ENCODE measurements at regions not wholly inside any gene's neighbourhood (a gene's known extent, or its start where the extent isn't known, plus 50 kb on each side); places are given as distances from the start of the nearest gene placed in this dataset.
"Not testable (repeated sequence)": the region's sequence is repeated elsewhere in the genome, so short reads cannot be mapped to it uniquely, and the experiment has no call there.

- ATAC-seq (no peak), DNase-seq (no peak)
These were observed 105.5 kb downstream of the KPNA2 start for GRCh38 chr17:68141050-68141449.

DNA sequence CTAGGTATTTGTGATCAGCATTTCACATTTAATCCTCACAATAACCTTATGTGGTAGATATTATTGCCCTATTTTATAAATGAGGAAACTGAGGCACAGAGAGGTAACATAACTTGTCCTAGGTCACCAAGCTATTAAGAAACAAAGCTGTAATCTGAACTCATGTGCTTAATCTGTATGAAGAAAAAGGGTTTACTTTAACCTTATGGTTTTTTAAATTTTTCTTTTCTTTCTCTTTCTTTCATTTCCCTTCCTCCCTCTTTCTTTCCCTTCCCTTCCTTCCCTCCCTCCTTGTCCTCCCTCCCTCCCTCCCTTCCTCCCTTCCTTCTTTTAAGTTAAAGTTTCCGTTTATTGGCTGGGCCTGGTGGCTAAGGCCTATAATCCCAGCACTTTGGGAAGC is 105.2 kb upstream of the AMZ2 start:
- no peak for ATAC-seq
- no peak for DNase-seq

- ATAC-seq, result no peak
- no peak for DNase-seq
These were observed 104.4 kb upstream of the AMZ2 start for GRCh38 chr17:68143425-68143824.

GRCh38 chr17:68145088-68145487 is 102.8 kb upstream of the AMZ2 start:
- DNase-seq, result no peak
- no peak for ATAC-seq

- ATAC-seq (no peak), DNase-seq (no peak)
These were observed 98.9 kb upstream of the AMZ2 start for GRCh38 chr17:68148936-68149335.

DNA sequence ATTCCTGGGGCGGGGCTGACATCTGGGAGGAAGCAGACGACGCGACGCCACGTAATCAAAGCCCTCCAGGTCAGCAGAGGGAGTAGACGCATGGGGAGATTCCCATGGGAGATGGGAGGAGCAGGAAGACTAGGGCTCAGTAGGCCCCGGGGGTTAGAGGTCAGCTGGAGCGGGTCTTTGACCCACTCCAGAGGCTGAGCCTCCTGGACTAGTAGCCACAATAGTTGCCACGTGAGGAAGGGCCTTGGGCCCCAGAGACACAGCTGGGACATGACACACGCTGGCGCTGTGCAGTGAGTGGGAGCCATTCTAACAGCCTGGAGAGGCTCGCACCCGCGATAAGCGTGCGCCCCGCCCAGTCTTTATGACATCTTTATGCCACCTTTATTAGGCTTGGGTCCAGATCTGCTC is 95.7 kb upstream of the AMZ2 start:
- no peak for ATAC-seq
- no peak for DNase-seq

- ATAC-seq, result no peak
- no peak for DNase-seq
These were observed 92.2 kb upstream of the AMZ2 start for GRCh38 chr17:68155692-68156091.

- DNase-seq (no peak), ATAC-seq (no peak)
These were observed 86.0 kb upstream of the AMZ2 start for GRCh38 chr17:68161644-68162428.

- DNase-seq, result not testable (repeated sequence)
These were observed 79.3 kb upstream of the AMZ2 start for GRCh38 chr17:68168273-68169164.

DNA sequence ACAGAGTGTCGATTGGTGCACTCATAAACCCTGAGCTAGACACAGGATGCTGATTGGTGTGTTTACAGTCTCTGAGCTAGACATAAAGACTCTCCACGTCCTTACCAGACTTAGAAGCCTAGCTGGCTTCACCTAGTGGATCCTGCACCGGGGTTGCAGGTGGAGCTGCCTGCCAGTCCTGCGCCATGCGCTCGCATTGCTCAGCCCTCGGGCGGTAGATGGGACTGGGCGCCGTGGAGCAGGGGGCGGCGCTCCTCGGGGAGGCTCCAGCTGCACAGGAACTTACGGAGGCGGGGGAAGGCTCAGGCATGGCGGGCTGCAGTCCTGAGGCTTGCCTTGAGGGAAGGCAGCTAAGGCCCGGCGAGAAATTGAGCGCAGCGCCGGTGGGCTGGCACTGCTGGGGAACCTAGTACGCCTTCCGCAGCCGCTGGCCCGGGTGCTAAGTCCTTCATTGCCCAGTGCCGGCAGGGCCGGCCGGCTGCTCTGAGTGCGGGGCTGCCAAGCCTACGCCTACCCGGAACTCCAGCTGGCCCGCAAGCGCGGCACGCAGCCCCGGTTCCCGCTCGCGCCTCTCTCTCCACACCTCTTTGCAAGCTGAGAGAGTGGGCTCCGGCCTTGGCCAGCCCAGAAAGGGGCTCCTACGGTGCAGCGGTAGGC is 78.5 kb upstream of the AMZ2 start:
- not testable (repeated sequence) for DNase-seq, ATAC-seq

More at GRCh38 chr17:68168273-68169164, 79.3 kb upstream of the AMZ2 start:
- not testable (repeated sequence) for ATAC-seq

- ATAC-seq (no peak), DNase-seq (no peak)
These were observed 78.0 kb upstream of the AMZ2 start for GRCh38 chr17:68169840-68170239.

GRCh38 chr17:68170246-68170645 is 77.6 kb upstream of the AMZ2 start:
- no peak for ATAC-seq
- no peak for DNase-seq

DNA sequence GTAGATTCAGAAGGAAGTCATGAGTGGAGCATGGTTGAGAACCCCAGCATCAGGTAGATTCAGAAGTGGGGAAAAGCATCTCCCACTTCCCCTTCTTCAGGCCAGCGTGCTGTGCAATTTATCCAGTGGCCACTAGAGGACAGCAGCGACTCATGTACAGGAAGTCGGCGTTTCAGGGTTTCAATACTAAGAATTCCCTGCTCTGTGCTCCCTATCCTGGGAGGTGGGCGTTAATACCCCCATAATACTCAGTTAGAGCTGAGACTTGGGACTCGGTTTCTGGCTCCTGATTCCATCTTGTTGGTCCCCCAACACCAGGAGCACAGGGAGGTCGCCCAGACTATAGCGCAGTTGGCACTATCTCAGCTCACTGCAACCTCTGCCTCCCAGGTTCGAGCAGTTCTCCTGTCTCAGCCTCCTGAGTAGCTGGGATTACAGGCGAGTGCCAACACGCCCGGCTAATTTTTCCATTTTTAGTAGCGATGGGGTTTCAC is 75.3 kb upstream of the AMZ2 start:
- DNase-seq (peak; percentile 79), ATAC-seq (peak; percentile 53)

DNA sequence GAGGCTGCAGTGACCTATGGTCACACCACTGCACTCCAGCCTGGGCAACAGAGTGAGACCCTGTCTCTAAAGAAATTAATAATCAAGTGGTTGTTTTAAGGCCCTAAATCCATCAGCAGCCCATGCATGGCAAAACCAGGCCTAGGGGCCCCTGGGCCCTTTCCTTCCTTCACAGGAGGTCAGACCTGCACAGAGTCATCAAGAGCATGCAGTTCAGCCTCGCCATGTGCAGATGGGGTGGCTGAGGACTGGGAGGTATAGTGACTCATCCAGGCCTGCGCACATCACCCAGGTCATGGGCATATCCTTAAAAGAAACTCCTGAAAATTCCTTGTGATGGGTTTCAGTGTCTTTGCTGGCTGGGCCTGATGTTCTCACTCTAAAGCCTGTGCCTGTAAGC is 72.4 kb upstream of the AMZ2 start:
- ATAC-seq (no peak), DNase-seq (no peak)

DNA sequence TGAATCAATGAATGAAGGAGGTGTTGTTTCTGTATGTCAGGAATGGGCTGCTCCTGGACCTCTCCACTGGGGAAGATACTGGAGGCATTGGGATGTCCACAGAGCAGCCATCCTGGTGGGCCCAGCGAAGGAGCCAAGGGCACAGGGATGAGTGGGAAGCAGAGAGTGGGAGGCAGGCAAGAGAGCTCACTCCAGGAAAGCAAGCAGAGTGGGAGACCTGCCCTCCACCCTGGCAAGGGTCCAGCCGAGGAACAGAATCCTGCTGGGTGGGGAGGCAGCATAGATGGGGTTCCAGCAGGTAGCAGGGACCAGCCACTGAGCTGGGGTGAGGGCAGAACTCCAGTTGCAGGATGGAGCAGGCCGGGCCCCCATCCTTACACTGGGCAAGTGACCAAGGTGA is 71.9 kb upstream of the AMZ2 start:
- ATAC-seq (no peak), DNase-seq (no peak)

GRCh38 chr17:68176718-68177117 is 71.1 kb upstream of the AMZ2 start:
- DNase-seq (no peak), ATAC-seq (no peak)

GRCh38 chr17:68178831-68179230 is 69.0 kb upstream of the AMZ2 start:
- ATAC-seq (no peak), DNase-seq (no peak)

GRCh38 chr17:68179236-68179925 is 68.5 kb upstream of the AMZ2 start:
- ATAC-seq, result no peak
- DNase-seq, result no peak

DNA sequence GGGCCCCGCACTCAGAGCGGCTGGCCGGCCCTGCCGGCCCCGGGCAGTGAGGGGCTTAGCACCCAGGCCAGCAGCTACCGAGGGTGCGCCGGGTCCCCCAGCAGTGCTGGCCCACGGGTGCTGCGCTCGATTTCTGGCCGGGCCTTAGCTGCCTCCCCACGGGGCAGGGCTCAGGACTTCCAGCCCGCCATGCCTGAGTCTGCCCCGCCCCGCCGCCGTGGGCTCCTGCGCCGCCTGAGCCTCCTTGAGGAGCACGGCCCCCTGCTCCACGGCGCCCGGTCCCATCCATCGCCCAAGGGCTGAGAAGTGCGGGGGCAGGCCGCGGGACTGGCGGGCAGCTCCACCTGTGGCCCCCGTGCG is 67.9 kb upstream of the AMZ2 start:
- no peak for DNase-seq
- ATAC-seq, result no peak

DNA sequence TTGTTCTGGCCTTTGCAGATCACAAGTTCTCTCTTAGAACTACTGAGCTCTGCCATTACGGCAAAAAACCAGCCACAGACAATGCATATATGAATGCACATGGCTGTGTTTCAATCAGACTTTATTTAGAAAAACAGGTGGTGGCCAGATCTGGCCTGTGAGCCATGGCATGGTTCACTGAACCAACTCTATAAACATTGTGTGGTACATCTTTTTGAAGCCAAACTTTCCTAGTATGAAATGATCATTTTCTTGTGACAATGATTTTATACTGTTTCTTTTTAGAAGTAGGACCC is 65.9 kb upstream of the AMZ2 start:
- ATAC-seq (no peak), DNase-seq (no peak)

DNA sequence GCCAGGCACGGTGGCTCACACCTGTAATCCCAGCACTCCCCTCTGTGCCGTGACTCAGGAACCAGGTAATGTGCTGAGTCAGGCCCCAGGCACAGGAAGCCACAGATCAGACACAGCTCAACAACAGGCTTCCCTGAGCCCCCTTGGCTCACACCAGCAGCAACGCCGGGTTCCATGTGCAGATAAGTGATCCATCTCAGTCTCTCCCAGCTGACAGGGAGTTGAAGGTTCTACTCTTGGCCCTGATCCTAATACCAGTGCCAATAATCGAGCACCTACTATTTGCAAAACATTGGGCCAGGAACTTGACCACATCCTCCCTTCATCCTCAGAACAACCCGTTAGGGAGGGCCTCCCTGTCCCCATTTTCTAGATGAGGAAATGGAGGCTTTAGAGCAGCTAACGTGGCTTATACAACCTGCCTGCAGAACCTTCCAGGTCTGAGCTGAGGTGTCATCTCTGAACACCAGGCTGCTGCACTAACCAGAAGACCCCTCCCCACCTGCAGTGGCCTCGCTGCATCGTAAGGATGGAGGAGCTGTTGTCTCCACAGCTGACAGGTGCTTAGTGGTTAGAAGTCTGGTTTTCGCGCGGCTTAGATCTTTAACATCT is 64.8 kb upstream of the AMZ2 start:
- DNase-seq (peak; percentile 57), ATAC-seq (peak; percentile 45)

DNA sequence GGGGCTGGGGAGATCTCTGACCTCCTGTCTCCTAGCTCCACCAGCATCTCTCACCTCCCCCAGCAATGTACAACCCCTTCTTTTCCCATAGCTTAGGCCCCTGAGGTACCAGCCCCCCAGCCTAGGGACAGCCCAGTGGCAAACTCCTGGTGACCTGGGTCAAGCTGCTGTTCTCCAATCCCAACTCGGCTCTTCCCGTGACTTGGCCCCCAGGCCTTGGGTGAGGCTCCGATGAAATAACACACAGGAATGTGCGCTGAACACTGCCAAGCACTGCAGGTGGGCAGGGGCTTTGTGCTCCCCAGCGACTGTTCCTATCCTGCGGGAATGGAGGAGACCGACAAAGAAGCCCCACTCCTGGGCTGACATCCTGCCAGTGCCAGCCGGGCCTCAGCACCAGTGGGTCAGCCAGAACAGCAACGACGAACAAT is 63.7 kb upstream of the AMZ2 start:
- ATAC-seq (no peak), DNase-seq (no peak)
